ENCODE measurements at regions not wholly inside any gene's neighbourhood (a gene's known extent, or its start where the extent isn't known, plus 50 kb on each side); places are given as distances from the start of the nearest gene placed in this dataset.

DNA sequence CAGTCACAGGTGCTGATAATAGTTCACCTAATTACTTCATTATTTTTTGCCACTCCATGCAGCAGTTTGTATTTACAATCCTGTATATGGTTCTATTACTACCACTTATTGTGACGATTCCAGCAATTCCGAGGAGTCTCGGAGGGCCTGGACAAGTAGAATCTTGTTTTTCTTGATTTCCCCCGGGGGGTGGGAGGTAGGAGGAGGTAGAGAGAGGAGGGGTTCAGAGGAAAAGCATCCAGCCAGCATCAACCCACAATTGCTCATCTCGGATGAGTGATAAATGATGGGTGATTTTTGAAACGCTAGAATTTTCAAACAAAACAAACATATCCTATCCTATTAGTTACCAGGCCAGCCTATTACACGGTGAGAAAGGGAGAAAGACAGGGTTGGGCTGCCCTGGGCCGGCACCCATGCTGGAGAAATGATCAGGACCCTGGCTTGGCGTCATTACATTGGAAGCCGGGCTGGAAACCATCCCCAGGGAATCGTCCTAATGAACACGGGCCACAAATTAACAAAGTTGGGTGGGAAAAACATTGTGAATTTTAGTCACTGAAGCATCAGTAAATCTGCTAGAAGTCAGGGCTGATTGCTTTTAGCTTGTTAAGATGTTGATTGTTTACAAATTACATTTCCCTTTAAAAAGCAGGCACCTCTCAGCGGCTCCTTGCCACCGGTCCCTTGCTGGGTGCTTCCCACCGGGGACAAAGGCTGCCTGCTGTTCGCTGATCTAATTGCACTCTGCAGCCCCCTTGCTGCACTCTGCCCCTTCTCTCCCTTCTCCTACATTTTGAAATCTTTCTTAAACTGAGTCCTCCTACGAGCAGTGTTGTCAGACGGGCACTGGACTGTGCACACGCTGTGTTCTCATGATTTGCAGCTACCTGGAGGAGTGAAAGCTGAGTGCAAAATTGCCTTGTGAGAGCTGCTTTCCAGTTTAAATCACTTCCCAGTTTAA is 95.5 kb downstream of the FAM204A start:
- DNase-seq = no peak

GRCh38 chr10:118243907-118244306 is 98.2 kb downstream of the FAM204A start:
- DNase-seq = no peak

DNA sequence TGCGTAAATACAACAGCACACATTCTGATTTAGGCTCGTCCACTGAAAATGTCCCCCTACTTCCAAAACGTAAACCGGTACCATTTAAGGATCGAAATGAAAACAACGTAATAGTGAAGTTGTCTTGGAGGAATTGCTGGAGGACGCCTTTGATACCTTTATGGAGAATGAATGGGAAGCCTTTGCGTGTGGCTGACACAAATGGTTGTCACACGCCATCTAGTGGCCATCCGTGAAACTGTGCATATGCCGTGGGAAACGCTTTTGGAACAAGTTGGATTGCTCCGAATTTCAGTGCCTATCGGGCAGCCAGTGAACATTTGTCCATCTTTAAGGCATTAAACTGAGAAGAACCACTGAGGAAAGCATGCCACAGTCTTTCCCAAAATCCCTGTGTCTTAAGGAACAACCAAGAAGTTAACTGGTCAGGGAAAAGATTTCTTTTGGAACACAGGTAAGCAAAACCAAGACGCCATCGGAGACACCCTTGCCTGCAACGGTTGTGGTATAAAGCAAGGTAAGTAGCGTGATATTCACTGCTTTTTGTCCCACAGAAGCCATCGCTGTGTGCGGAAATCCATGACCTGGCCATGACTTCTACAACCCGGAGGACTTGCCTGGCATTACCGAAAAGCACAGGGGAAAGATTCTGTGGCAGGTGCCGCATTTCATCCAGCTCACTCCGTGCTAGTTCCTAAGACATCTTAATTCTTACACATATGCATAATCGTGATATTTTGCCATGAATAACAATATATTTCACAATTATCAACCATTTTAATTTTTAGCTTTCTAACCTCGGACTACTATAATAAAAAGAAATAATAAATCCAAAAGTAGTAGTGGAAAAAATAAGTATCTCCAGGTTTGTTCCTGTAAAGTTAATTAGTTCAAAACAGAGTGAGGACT is 100.6 kb downstream of the FAM204A start:
- peak; percentile 65 for DNase-seq

- no peak for DNase-seq
Observed at GRCh38 chr10:118239236-118239630, 102.9 kb downstream of the FAM204A start.

DNA sequence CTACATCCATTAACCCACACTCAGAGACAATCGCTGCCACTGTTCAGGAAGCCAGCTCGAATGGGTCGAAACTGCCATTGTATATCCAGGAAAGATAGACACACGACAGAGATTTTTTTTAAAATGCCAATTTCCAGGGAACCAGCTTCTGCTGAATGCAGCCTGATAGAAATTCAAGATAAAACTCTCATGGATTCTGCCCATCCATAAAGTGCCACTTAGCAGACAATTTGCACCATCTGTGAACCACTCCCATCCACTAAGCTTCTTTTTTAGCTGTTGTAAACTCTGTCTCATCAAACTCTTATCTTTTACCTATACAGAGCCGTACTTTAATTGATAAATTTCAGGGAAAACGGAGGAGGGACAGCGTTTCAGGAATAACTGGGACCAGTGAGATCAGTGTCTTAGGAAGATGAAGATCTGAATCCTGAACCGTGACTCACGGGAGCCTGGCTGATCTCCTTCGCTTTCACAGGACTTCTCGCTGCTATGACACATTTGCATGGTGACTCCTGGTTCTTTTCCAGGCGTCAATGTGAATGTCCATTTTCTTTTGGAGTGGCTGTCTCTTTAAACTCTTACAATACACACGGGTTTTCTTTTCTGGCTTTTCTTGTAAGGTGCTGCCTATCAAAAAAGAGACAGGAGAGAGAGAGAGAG is 103.4 kb downstream of the FAM204A start:
- DNase-seq = no peak

- no peak for DNase-seq
Observed at GRCh38 chr10:118237930-118238329, 104.2 kb downstream of the FAM204A start.

DNA sequence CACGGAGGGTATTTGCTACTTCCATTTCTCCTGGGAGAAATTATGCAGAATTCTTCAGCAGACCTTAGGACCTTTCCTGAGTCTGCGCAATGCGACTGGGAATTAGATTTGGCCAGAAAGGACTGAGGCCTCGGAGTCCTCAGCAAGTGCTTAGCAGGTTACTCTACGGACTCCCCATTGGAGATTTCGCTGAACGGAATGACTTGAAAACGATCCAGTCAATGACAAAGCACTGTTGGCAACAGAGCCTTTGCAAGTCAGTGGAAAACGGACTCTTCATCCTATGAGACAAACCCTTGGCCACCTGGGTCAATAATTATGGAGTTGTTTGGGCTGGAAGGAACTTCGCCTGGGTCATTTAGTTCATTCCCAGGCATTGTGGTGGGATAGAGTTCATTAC is 107.4 kb downstream of the FAM204A start:
- DNase-seq = no peak

- no peak for DNase-seq
Observed at GRCh38 chr10:118220346-118220850, 121.7 kb downstream of the FAM204A start.

- no peak for DNase-seq
Observed at GRCh38 chr10:118218562-118218961, 123.6 kb downstream of the FAM204A start.

DNA sequence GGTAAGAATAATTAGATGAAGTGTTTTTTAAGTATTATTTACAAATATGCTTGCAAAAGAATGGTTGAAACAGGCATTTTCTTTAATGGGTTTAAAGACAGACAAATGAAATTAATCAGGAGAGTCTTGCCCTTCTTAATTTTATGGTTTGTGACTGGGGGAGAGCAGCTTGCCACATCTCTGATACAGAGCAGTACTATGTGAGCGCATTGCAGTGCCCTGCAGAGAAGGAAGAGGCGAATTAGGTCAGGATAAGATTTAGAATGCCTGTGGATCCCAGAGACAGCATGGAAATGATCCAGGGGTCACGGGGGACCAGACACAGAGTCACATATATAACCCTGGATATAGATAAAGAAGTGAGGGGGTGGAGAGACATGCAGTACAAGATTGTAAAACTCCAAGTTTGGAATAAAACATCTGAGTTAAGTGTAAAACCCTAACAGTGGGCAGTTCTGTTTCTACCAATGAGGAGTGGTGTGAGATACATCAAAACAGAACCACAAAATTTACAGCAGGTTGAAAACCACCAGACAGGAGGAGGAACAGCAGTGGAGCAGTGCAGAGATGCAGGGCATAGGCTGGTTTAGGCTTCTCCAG is 125.5 kb downstream of the FAM204A start:
- no peak for DNase-seq

GRCh38 chr10:118216020-118216419 is 126.1 kb downstream of the FAM204A start:
- DNase-seq = no peak

DNA sequence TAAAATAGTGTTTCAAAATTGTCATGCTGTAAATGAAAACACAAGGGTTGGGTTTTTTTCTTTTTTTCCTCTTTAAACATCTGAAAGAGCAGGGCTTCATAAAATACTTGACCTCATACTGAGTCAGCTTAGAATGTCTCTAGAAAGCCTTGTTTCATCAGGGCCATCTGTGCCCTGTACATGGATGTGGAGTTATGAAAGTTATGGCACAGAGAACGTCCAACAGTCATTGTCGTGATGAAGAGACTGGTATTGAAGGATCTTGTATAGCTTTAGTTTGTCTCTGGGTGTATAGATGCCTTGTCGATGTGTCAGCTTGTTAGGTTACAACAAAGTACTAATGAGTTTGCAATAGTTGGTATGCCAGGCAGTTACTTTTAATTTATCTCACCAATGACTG is 127.3 kb downstream of the FAM204A start:
- no peak for DNase-seq

DNA sequence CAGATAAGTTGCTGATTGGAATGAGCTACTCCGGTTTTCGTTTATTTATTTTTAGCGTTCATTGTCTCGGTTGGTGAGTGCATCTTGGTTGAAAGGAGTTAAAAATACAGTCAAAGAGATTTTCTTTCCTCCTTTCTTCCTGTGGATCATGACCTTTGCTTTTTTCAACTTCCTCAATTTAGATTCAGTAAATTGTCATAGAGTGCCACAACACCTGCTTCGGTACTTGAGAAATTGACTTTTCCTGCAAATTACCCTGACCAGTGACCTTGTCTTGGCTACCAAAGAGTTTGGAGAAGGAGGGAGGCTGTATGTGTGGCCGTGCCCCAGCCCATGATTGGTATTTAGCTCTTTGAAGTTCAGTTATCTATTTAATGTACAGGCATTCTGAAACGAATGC is 128.7 kb downstream of the FAM204A start:
- no peak for DNase-seq

DNA sequence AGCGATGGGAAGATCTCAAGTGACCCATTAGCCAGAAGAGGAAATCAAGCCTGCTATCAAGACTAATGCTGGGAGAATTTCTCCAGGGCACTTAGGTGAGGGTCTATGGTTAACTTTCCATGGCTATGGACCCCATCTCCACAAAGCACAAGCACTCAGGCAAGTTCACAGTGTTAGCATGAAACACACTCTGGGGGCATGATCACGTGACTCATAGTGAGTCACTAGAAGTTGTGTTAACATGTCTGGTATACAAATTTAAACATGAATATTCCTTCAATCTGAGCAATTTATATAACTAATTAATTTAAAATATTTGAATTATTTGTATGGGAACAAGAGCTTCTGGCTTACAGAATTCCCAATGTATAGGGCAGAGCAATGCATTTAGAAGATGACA is 131.8 kb downstream of the FAM204A start:
- no peak for DNase-seq

- no peak for DNase-seq
Observed at GRCh38 chr10:118209215-118209614, 132.9 kb downstream of the FAM204A start.

GRCh38 chr10:118207470-118208007 is 134.6 kb downstream of the FAM204A start:
- no peak for DNase-seq

DNA sequence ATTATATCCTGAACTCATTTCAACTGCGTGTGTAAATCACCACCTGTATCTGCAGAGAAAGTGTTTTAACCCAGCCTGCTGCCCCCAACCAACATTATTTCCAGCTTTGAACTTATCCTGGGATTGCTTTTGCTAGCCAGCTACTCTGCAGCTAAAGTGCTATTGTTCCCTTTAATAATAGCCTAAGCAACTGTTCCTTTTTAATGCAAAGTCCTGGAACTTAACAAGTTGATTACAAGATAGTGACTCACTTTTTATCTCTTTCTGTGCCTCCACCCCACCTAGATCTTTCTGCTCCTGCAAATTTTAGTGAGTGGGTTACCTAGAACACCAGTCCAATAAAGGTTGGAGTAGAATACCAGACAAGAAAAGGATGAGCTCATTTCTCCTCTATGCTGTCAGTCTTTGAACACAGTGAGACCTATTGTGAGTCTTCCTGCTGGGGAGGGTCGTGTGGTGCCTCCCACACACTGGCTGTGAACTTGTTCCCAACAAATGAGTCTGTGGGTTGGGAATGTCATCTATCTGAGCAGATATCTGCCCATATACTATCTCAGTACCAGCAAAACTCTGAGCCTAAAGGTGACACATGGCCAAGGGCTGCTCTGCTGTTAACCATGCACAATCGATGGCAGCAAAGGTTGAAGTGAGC is 137.7 kb downstream of the FAM204A start:
- no peak for DNase-seq

DNA sequence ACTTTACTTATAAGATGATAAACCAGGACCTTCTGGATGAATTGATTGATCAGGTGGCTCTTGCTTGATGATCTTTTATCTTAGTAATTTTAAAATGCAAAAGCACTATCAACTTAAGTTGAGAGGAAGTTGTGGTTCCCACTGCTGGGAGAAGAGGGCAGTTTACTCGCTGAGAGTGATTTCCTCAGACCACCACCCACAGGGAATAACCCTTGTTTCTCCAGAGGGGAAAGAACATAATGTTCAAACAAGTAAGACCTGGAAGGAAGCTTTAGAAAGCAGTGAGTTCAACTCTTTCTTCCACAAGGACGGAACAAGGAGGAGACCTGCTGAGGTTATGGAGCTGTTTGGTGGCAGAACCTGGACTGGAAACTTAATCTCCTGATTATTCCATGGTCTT is 138.7 kb downstream of the FAM204A start:
- DNase-seq = no peak

DNA sequence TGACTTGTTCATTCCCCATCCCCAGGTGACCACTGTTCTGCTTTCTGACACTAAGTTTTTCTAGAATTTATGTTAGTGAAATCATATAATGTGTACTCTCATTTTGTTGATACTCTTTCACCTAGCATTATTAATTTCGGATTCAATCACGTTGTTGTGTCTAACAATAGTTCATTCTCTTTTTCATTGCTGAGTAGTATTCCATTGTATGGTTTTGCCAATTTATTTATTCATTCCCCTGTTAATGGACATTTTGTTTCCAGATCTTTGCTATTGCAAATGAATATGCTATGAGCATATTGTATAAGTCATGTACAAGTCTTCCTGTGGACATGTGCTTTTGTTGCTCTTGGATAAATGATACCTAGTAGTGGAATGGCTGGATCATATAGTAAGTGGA is 146.4 kb downstream of the FAM204A start:
- no peak for DNase-seq

- DNase-seq = no peak
Observed at GRCh38 chr10:118193642-118194041, 146.9 kb upstream of the RAB11FIP2 start.

DNA sequence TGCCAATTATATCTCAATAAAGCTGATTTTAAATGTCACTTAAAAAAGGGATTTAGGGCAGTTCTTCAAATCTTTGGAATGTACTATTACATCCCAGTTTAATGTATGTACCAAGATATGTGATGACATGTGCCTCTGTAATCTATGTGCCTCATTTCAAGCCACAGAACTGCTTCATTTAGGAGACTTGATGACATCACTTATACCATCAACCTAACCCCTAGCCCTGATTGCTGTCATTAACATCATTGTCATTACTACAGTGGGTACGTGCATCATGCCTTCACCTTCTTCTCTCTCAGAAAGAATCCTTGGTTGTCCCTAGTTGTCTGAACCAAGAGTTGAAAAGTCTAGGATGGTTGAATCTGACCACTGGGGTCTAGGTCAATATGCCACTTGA is 134.3 kb upstream of the RAB11FIP2 start:
- no peak for DNase-seq

- DNase-seq = no peak
Observed at GRCh38 chr10:118175148-118175547, 128.4 kb upstream of the RAB11FIP2 start.

All from activated CD4-positive, alpha-beta T cell treated with anti-CD3 and anti-CD28 coated beads, Interleukin-2, amount 50 U/mL, for 1 hour (primary cell).